Common myeloid progenitor, CD34-positive (primary cell): ENCODE measurements at regions not wholly inside any gene's neighbourhood (a gene's known extent, or its start where the extent isn't known, plus 50 kb on each side); places are given as distances from the start of the nearest gene placed in this dataset.
"Not testable (repeated sequence)": the region's sequence is repeated elsewhere in the genome, so short reads cannot be mapped to it uniquely, and the experiment has no call there.

Source experiments
- CTCF ChIA-PET: fragments of 350-600 bp; sonication (Branson Sonifier 250); formaldehyde crosslinking; loops from one replicate; lab custom pipeline; 2021; ENCODE audit warnings: antibody characterized with exemption; lab: Charles Lee
- POLR2A ChIA-PET: fragments of 350-600 bp; sonication (Branson Sonifier 250); formaldehyde crosslinking; loops from one replicate; lab custom pipeline; 2021; ENCODE audit warnings: antibody characterized with exemption; lab: Charles Lee
- DNase-seq, 3 donors: peaks; one replicate each; pipeline versions ENCODE4 v3.0.0 to v3.0.0-alpha.2; 2013
- H3K27ac ChIP-seq, 2 experiments: 1 replicate in 1 of 2; 2 replicates in 1 of 2; pipeline ENCODE4 v1.7.0; 2013; ENCODE audit warnings: inconsistent platforms in 2 of 2, low read length in 2 of 2, mild to moderate bottlenecking in 2 of 2, low read depth in 1 of 2, moderate library complexity in 1 of 2; ENCODE audit not compliant: severe bottlenecking in 2 of 2, insufficient read depth in 1 of 2, poor library complexity in 1 of 2
- H3K27me3 ChIP-seq, 5 experiments: replicated peaks in 2 of 5; 1 replicate in 3 of 5; 2 replicates in 2 of 5; pipeline versions ENCODE4 v1.6.1 to v1.7.0; 2013; ENCODE audit warnings: low read length in 4 of 5, mild to moderate bottlenecking in 2 of 5, moderate library complexity in 2 of 5, inconsistent platforms in 1 of 5; ENCODE audit not compliant: insufficient read depth in 5 of 5, control insufficient read depth in 4 of 5
- H3K36me3 ChIP-seq, 4 experiments: 1 replicate in 2 of 4; 2 replicates in 2 of 4; pipeline versions ENCODE4 v1.6.1 to v1.7.0; 2013; ENCODE audit warnings: low read length in 3 of 4, control low read depth in 1 of 4, mild to moderate bottlenecking in 1 of 4; ENCODE audit not compliant: control insufficient read depth in 4 of 4, insufficient read depth in 4 of 4
- H3K4me1 ChIP-seq, 4 experiments: 1 replicate in 3 of 4; 2 replicates in 1 of 4; pipeline versions ENCODE4 v1.6.1 to v1.7.1; 2013; ENCODE audit warnings: low read length in 3 of 4, mild to moderate bottlenecking in 3 of 4, control low read depth in 1 of 4, inconsistent platforms in 1 of 4, moderate library complexity in 1 of 4; ENCODE audit not compliant: control insufficient read depth in 4 of 4, insufficient read depth in 4 of 4; ENCODE audit errors: control extremely low read depth in 1 of 4
- H3K4me3 ChIP-seq, 7 experiments: 1 replicate in 4 of 7; 2 replicates in 3 of 7; pipeline versions ENCODE4 v1.5.1 to v1.7.0; 2013; ENCODE audit warnings: mild to moderate bottlenecking in 7 of 7, low read length in 6 of 7, moderate library complexity in 6 of 7, inconsistent platforms in 2 of 7, low read depth in 2 of 7, control low read depth in 1 of 7; ENCODE audit not compliant: insufficient read depth in 4 of 7, control insufficient read depth in 1 of 7; ENCODE audit errors: extremely low read depth in 1 of 7
- H3K9me3 ChIP-seq, 5 experiments: 1 replicate in 4 of 5; 2 replicates in 1 of 5; pipeline versions ENCODE4 v1.6.1 to v1.7.1; 2013; ENCODE audit warnings: low read length in 4 of 5, mild to moderate bottlenecking in 2 of 5, inconsistent platforms in 1 of 5, low read depth in 1 of 5, moderate library complexity in 1 of 5; ENCODE audit not compliant: control insufficient read depth in 4 of 5, insufficient read depth in 2 of 5; ENCODE audit errors: control extremely low read depth in 1 of 5
- whole genome bisulfite sequencing: methylation state at CpG from one replicate; pipeline ENCODE4 v1.1.5; 2013; ENCODE audit not compliant: insufficient coverage; 5-methylcytosine and 5-hydroxymethylcytosine counted together

DNA sequence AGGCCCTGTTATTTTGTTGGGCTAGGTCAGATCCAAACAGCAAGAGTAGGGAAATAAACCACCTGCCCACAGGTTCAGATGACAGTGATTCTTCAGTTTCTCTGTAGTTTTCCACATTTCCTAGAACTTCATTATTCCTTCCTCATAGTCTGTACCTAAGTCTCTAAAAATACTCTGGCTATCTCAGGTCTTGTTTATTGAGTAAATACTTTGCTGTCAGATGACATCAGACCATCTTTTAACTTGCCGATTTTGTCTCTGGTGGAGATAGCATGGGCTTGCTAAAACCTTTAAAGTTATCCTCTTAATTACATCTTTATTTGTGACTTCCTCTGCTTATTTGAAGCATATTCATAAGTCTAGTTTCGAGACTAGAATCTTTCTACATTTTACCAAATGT, 155.1 kb upstream of the METTL14 start:
- POLR2A ChIA-PET, DNase-seq, H3K27me3 ChIP-seq, H3K4me3 ChIP-seq, H3K9me3 ChIP-seq, CTCF ChIA-PET, H3K36me3 ChIP-seq, H3K27ac ChIP-seq, H3K4me1 ChIP-seq: not testable (repeated sequence)
- no CpG with 5 or more reads among the region's 2 CpGs for WGBS

DNA sequence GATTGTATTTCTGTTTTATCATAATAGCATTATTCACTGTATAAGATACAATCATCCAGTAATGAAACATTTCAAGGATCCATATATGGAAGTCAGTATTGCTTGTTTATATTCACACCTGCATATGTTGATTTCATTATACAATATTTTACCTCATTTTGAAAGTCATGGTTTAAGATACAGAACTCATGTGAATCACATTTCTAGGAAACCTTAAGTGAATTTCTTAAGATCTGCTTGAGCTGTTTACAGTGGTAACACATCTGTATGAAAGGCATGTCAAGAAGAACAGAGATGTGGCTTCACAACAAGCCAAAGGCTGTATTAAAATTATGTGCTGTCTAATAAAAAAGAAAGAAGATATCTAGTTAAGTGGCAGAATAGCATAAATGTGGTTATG, 153.2 kb upstream of the METTL14 start:
- H3K27me3 ChIP-seq, H3K9me3 ChIP-seq, H3K4me1 ChIP-seq, H3K27ac ChIP-seq, CTCF ChIA-PET, DNase-seq, POLR2A ChIA-PET, H3K36me3 ChIP-seq, H3K4me3 ChIP-seq: not testable (repeated sequence)

DNA sequence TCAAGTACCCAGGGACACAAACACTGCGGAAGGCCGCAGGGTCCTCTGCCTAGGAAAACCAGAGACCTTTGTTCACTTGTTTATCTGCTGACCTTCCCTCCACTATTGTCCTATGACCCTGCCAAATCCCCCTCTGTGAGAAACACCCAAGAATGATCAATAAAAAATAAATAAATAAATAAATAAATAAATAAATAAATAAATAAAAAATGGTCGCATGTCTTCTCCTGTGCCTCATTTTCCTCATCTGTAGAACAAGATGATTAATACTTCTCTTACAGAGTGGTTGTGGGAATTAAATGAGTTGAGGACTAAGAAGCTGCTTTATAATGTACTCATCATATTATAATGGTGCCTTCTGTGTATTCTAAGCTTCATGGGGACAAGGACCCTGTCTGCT, 149.4 kb upstream of the METTL14 start:
- CTCF ChIA-PET, H3K4me3 ChIP-seq, H3K4me1 ChIP-seq, DNase-seq, H3K9me3 ChIP-seq, H3K27me3 ChIP-seq, H3K36me3 ChIP-seq, H3K27ac ChIP-seq, POLR2A ChIA-PET: not testable (repeated sequence)
- WGBS: no CpG with 5 or more reads among the region's 3 CpGs

DNA sequence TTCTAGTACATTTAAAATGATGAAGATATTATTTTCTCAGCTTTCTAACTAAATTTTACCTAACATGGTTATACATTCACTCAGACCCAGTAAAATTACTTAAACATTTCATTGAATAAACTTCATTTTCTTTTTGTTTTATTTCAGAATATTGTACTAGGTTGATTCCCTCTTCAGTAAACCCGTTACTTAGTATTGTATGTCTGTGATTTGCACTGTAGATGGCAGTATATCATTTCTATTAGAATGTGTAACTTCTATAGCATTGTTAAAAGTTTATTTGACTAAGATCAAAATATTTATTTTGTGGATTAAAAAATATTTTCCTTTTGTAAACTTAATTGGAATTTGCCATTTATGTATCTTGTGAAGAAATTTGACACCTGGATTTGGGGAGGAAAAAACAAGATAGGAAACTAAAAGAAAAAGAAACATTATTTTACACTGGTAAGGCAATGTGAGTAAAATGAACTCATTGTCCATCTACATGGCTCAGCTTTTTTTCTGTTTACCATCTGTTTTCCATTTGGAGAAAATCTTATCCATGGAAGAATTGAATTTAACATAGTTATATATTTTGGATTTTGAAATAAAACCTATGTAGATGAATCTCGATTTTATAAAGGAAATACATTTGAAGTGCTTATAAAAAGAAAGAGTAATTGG, 145.6 kb upstream of the METTL14 start:
- H3K4me3 ChIP-seq, H3K36me3 ChIP-seq, H3K9me3 ChIP-seq, POLR2A ChIA-PET, CTCF ChIA-PET, H3K4me1 ChIP-seq, H3K27me3 ChIP-seq, H3K27ac ChIP-seq: not testable (repeated sequence)
- peak; percentile 14 to 40 (median 38) for DNase-seq
- WGBS: no CpG with 5 or more reads among the region's 2 CpGs

DNA sequence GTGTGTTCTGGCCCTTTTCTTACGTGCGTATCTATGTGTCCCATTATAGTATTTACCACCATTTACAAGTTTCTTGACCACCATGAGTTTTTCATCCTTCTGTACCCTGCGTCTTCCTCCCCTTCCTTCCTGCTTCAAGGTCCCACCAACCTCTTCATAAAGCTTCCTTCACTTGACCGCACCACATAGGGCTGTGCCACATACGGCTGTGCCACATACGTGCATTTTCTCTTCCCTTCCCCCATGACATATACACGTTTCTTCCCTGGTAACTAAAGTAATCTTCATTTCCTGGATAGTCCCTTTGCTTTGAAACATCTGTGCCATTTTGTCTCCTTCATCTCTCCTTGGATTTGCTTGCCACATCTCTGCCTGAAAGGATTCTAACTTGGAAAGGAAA, 128.6 kb upstream of the METTL14 start:
- POLR2A ChIA-PET, DNase-seq, H3K4me1 ChIP-seq, H3K9me3 ChIP-seq, H3K27ac ChIP-seq, H3K4me3 ChIP-seq, H3K27me3 ChIP-seq, CTCF ChIA-PET, H3K36me3 ChIP-seq: not testable (repeated sequence)
- 100% methylated on average over 5 of the region's 7 CpGs for WGBS

DNA sequence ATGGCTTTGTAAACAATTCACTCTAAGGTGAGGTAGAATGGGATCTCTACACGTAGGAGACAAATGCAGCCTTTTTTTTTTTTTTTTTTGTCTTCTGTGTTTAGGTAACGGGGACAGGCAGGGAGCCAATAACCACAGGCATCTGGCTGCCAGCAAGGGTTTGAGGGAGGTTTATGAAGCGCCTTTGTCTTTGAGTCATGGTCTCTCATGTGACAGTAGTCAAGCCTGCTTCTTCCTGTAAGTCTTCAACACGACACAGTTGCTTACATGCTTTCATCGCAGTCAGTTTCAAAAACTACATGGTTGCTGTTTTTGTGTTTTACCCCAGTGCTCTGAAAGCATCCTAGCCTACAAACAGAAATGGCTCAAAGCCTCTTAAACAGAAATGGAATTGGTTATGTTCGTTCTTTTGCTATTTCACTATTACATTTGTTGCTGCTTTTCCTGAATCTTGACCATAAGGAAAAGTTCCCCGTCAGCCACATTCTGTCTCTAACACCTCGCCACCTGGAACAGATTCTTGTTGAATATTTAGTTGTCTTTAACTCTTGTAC, 127.8 kb upstream of the METTL14 start:
- CTCF ChIA-PET: no interaction called here
- Histone ChIP-seq H3K36me3 (no peaks in the 10 kb centered on the region), H3K27ac (no peak overlapping the region), H3K27me3 (no peaks in the 10 kb centered on the region), H3K4me1 (peaks cover 0 to 2% (median 0%) of the 10 kb centered on the region in 4 experiments), H3K4me3 (no peak overlapping the region), H3K9me3 (no peaks in the 10 kb centered on the region)
- WGBS: 21% methylated on average over 2 of the region's 8 CpGs
- POLR2A ChIA-PET: no interaction called here
- peak; percentile 11 to 58 (median 42) for DNase-seq

DNA sequence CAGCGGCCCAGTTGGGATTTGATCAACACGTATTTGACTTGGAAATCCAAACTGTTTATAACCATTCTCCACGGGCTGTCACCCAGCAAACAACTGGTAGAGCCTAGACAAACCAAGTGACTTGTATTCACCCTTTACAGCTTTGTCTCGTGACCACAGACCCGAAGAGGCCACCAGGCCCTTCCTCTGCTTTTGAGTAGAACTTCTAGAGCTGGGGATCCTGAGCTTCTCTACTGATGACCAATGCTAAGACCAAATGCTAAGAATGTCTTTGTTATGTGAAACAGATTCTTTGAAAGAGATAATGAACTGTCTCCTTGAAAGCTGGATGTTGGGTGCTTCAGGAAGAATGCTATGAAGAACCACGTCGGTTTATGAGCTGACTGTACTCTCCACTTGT, 127.0 kb upstream of the METTL14 start:
- H3K4me1 ChIP-seq, H3K27me3 ChIP-seq, CTCF ChIA-PET, H3K4me3 ChIP-seq, H3K36me3 ChIP-seq, H3K9me3 ChIP-seq, POLR2A ChIA-PET, DNase-seq, H3K27ac ChIP-seq: not testable (repeated sequence)
- WGBS: 100% methylated on average over 2 of the region's 7 CpGs
